GM18861 (cell line): ENCODE measurements at regions not wholly inside any gene's neighbourhood (a gene's known extent, or its start where the extent isn't known, plus 50 kb on each side); places are given as distances from the start of the nearest gene placed in this dataset.
"Not testable (repeated sequence)": the region's sequence is repeated elsewhere in the genome, so short reads cannot be mapped to it uniquely, and the experiment has no call there.

Experiments used
- ATAC-seq: cut with Tn5 transposase; IDR thresholded peaks from one replicate; pipeline ENCODE4 v1.9.1; 2021; ENCODE audit not compliant: unreplicated experiment

GRCh38 chr12:46524778-46525177 lies 152.2 kb upstream of the SLC38A2 start:
- ATAC-seq: no peak

- no peak for ATAC-seq
Observed at GRCh38 chr12:46523863-46524770, 151.5 kb upstream of the SLC38A2 start.

- ATAC-seq: no peak
Observed at GRCh38 chr12:46523446-46523845, 150.9 kb upstream of the SLC38A2 start.

DNA sequence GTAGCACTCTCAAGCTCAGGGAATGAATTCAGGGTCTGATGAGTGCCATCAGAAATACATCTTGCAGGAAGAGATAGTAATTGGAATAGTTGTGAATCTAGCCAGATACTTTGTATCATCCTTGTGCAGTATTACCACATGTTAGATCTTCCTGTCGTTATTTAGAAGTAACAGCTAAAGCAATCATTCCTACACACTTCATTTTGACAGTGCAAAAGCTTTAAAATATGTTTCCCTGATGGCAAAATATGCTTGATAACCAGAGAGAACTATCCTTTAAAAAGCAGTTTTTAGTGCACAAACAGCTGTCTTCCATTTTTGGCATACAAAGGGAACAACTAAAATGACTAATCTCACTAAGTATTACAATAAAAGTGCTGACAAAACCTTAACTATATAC lies 149.5 kb upstream of the SLC38A2 start:
- ATAC-seq: no peak

DNA sequence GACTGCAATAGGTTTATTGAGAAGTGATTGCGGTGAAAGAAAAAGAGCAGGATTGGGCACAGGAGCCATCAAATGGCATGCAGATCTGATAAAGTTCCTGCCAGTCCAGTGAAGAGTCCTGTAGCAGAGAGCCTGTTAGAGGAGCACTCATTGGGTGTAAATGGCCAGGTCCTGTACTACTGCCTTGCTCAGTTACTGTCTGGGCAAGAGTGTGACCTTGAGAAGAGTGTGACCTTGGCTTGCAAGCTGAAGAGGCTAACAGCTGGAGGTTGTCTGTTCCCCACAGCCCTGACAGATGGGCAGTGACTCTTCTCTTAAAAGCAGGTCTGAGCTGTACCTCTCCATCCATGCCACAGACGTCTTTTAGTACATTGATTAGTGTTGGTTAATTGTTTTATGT lies 148.6 kb upstream of the SLC38A2 start:
- no peak for ATAC-seq

DNA sequence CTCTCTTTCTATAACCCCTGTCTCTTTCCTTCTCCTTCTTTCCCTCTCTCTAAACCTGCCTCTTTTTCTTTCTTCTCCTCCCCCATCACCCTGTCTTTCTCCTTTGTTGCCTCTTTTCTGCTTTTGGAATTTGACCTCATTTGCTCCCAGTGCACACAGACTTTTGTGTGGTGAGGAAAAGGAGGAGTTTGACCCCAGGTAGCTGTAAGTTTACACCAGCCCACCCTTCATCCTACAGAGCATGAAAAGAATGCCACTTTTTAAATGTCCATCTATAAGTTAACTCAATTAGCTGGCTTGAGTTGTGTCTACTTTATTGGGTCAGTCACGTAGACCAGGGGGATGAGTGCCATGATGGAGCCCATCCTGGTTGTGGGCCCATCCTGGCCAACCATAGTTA lies 146.8 kb upstream of the SLC38A2 start:
- ATAC-seq: no peak

DNA sequence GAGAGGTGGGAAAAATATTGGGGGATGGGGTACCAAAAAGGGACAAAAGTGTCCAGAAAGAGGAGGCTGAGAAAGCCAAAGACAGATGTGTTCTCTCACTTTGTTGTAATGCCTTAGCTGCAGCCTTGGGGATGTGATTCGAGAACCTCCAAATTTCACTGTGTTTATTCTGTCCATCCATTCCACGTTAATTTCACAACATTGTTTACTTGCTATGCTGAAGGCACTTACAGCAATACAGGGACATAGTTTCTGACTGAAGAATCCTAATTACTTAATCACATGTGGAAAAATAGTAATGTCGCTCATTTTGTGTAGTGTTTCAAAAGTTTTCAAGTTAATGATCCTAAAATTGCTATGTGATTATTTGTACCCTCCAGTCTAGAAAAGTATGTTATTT lies 146.2 kb upstream of the SLC38A2 start:
- ATAC-seq: no peak

DNA sequence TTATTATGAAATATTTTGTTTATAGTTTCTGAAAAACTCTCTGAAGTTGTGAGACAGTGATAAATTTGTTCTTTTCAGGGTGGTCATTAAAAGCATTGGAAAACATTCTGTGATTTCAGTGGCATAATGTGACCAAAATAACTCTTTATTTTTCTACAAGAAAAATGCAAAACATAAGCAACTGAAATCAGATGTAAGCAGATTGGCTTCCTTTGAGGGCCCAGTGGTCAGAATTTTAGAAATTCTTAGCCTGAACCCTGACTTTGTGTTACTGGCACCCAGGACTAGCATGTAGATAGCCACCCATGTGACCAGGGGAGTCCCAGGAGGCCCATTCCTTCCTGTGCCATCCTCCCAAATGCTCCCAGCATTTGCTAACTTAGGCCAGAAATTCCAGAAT lies 145.6 kb upstream of the SLC38A2 start:
- no peak for ATAC-seq

DNA sequence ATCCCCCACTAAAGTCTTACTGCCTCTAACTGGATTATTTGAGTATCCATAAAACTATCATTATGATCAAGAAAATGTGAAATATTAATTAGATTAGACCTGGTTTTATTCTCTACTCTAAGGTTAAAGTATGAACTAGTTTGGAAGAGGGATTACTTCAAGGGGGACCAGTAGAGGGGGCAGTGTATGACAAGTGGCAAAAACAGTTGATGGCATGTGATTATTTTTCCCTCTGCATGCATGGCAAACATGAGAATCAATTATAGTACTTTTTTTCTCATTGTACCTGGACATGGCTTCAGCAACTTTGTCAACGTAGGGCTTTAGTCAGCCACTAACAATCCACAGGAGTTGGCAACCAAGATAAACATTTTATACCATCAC lies 145.0 kb upstream of the SLC38A2 start:
- peak; percentile 18 for ATAC-seq

GRCh38 chr12:46516933-46517578 lies 144.5 kb upstream of the SLC38A2 start:
- peak; percentile 93 for ATAC-seq

DNA sequence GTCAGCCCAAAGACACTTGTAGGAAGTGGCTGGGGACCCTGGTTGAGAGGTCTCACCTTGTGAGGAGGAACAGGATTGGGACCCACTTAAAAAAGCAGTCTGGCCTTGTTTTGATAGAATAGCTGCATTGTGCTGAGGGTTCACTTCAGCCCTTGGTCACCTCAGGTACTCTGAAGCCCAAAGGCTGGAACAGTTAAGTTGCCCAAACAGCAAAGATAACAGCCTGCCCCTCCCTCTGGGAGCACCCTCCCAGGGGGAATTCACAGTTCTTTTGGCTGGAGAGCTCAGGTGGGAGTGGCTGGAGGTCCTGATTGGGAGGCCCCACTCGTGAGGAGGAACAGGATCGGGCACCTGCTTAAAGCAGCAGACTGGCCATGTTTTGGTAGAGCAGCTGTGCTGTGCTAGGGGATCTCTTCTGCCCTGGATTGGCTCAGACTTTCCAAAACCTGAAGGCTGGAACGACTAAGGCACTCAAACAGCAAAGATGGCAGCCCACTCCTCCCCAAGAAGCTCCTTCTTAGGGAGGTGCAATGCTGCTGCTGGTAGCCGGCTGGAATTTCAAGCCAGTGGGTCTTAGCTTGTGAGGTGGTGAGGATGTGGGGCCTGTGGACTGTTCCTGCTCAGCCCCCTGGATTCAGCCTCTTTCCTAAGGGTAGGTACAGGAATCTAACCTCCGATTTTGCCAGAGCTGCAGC lies 143.8 kb upstream of the SLC38A2 start:
- ATAC-seq: no peak

DNA sequence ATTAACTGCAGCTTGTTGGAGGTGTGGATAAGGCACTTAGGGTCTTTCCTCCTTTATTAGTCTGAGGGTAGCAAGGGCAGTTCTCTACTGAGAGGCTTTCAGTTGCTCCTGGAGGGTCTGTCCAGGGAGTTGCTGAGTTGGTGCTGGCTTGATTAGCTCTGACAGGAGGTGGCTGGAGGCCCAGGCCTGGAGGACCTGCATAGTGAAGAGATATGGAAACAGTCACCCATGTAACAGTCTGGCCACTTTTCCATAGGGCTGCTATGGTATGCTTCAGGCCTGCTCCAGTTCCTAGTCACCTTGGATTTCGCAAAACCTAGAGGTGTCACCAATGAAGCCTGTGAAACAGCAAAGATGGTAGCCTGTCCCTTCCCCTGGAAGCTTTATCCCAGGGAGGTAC lies 143.3 kb upstream of the SLC38A2 start:
- ATAC-seq: no peak

GRCh38 chr12:46514886-46515285 lies 142.3 kb upstream of the SLC38A2 start:
- ATAC-seq: no peak

DNA sequence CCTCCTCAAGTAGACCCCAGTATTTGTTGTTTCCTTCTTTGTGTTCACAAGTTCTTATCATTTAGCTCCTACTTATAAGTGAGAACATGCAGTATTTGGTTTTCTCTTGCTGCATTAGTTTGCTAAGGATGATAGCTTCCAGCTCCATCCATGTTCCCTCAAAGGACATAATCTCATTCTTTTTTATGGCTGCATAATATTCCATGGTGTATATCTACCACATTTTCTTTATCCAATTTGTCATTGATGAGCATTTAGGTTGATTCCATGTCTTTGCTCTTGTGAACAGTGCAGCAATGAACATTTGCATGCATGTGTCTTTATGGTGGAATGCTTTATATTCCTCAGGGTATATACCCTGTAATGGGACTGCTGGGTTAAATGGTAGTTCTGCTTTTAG lies 137.7 kb upstream of the SLC38A2 start:
- not testable (repeated sequence) for ATAC-seq

DNA sequence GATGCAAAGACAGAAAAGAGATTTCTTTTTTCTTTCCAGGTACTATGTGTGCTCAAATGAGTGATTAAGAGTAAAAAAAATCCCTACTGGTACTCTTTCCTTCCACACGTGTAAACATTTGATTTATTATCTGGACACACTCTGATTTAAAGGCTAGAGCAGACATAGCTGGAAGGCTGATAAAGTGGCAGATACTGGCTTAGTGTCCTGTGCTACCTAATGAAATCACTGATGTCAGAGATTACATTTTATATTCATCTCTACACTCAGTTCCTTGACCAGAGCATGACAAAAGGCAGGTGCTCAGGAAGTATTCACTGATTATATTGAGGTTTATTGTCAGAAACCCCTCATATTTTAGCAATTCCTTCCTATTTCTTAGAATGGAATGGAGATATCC lies 136.6 kb upstream of the SLC38A2 start:
- no peak for ATAC-seq

- no peak for ATAC-seq
Observed at GRCh38 chr12:46508651-46509050, 136.1 kb upstream of the SLC38A2 start.

DNA sequence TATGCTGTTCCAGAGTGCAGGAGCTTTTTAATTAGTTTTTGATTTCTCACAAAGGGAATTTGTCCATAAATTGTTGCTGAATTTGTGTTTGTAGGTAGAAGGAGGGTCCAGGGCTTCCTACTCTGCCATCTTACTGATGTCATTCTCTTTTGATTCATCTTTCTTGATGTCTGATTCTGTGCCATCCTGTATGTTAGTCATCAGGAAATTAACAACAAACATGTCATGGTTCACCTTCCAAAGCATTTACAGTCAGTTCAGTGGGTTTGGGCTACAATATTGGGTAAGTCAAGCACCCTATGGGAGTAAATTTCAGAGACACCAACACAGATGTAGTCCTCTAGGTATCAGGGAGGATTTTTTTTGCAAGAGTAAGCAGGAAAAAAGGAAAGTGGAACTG lies 135.2 kb upstream of the SLC38A2 start:
- ATAC-seq: no peak

DNA sequence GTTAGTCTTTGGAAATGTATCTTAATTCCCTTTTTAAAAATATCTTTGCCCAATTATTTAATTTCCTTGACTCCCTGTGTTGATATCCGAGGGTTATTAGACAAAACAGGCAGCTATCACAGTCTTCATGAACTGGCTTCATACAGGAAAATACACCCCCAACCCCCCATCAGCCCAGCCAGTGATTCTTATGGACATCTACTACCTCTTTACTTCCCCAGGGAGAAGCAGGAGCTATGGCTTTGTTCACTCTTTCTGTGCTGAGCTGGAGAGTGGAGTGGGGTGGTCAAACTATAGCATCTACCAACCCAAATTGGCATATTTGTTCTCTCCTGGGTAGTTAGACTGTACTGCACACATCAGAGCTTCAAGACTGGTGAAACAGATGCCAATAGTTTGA lies 134.4 kb upstream of the SLC38A2 start:
- ATAC-seq: no peak

GRCh38 chr12:46506198-46506597 lies 133.6 kb upstream of the SLC38A2 start:
- ATAC-seq: no peak

- ATAC-seq: no peak
Observed at GRCh38 chr12:46504494-46504893, 131.9 kb upstream of the SLC38A2 start.

DNA sequence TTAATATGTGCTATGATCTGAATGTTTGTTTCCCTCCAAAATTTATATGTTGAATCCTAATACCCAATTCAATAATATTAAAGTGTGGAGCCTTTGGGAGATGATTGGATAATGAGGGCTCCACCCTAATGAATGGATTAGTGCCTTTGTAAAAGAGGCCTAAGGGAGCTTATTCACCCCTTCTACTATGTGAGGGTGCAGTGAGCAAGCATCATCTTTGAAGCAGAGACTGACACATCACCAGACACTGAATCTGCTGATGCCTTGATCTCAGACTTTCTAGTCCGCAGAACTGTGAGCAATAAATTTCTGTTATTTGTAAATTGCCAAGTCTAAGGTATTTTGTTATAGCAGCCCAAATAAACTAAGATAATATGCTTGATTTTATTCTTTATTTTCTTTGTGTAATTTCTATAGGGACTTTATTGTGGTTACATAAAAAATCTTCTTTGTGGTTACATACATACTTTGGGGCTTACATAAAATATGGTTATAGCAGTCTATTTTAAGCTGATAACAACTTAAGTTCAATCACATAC lies 131.1 kb upstream of the SLC38A2 start:
- ATAC-seq: no peak

DNA sequence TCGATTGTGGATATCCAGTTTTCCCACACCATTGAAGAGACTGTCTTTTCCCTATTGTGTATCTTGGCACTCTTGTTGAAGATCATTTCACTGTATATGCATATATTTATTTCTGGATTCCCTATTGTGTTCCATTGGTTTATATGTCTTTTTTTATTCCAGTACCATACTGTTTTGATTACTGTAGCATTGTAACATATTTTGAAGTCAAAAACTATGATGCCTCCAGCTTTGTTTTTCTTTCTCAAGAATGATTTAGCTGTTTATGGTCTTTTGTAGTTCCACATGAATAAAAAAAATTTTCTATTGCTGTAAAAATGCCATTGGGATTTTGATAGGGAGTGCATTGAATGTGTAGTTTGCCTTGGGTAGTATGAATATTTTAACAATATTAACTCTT lies 128.1 kb upstream of the SLC38A2 start:
- no peak for ATAC-seq
